Right atrium auricular region (tissue), 2 donors: ENCODE measurements at regions not wholly inside any gene's neighbourhood (a gene's known extent, or its start where the extent isn't known, plus 50 kb on each side); places are given as distances from the start of the nearest gene placed in this dataset.

Experiments used
- DNase-seq: peaks from one replicate; pipeline ENCODE4 v3.0.0-alpha.2; 2019; ENCODE audit warnings: low spot score
- H3K27ac ChIP-seq, 2 donors: fragments of 200-600 bp; sonication (generic); 1 replicate in 1 of 2; 2 replicates in 1 of 2; pipeline ENCODE4 v1.5.1; 2016 to 2019
- H3K27me3 ChIP-seq, 2 donors: fragments of 200-600 bp; sonication (generic); one replicate each; pipeline versions ENCODE4 v1.5.1 to v1.6.0; 2017 to 2019
- H3K36me3 ChIP-seq: fragments of 200-600 bp; sonication (generic); one replicate; pipeline ENCODE4 v1.5.1; 2016
- H3K4me1 ChIP-seq, 2 donors: fragments of 200-600 bp; sonication (generic); one replicate each; pipeline versions ENCODE4 v1.5.1 to v1.6.0; 2017 to 2019
- H3K4me3 ChIP-seq, 2 donors: fragments of 200-600 bp; sonication (generic); 1 replicate in 1 of 2; 2 replicates in 1 of 2; pipeline ENCODE4 v1.5.1; 2017 to 2019; ENCODE audit warnings: mild to moderate bottlenecking in 1 of 2, moderate library complexity in 1 of 2
- H3K9me3 ChIP-seq, 2 donors: fragments of 200-600 bp; sonication (generic); one replicate each; pipeline ENCODE4 v1.5.1; 2019
- TF ChIP-seq, protein P1 (sequence below), 2 donors: fragments of 200-600 bp; sonication (generic); IDR thresholded peaks; one replicate each; pipeline ENCODE4 v1.5.1; 2019; ENCODE audit warnings: antibody characterized with exemption in 2 of 2

DNA sequence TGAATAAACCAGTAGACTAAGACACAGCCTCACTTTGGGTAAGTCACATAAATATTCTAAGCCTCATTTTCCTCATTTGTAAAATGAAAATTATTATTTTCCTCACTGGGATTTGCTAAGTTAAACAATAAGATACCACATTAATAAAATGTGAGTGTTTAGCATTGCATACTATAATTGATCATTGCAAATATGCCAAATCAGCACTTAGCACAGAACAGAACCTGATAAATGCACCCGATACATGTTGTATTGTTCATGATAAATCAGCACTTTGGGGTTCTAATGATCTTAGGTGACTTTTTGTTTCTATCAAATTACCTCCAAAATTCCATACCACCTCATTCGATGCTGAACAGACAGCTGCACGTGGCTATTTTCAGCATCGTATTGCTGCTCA, 50.2 kb upstream of the RAPGEF4 start:
- no peaks in the 10 kb centered on the region for H3K27me3 ChIP-seq
- no peak overlapping the region for H3K27ac ChIP-seq
- TF ChIP-seq, protein P1, sequence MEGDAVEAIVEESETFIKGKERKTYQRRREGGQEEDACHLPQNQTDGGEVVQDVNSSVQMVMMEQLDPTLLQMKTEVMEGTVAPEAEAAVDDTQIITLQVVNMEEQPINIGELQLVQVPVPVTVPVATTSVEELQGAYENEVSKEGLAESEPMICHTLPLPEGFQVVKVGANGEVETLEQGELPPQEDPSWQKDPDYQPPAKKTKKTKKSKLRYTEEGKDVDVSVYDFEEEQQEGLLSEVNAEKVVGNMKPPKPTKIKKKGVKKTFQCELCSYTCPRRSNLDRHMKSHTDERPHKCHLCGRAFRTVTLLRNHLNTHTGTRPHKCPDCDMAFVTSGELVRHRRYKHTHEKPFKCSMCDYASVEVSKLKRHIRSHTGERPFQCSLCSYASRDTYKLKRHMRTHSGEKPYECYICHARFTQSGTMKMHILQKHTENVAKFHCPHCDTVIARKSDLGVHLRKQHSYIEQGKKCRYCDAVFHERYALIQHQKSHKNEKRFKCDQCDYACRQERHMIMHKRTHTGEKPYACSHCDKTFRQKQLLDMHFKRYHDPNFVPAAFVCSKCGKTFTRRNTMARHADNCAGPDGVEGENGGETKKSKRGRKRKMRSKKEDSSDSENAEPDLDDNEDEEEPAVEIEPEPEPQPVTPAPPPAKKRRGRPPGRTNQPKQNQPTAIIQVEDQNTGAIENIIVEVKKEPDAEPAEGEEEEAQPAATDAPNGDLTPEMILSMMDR (IDR thresholded peaks at IDR 0.05) = no peak

More for the DNA sequence above, 50.2 kb upstream of the RAPGEF4 start:
- Histone ChIP-seq H3K4me3 (no peak overlapping the region), H3K9me3 (no peaks in the 10 kb centered on the region), H3K36me3 (no peaks in the 10 kb centered on the region), H3K4me1 (no peaks in the 10 kb centered on the region)
- no peak for DNase-seq
